HG02798 (cell line): ENCODE measurements at regions not wholly inside any gene's neighbourhood (a gene's known extent, or its start where the extent isn't known, plus 50 kb on each side); places are given as distances from the start of the nearest gene placed in this dataset.

Experiments used
- ATAC-seq: cut with Tn5 transposase; IDR thresholded peaks from one replicate; pipeline ENCODE4 v1.9.1; 2021; ENCODE audit warnings: mild to moderate bottlenecking; ENCODE audit not compliant: unreplicated experiment, poor library complexity

DNA sequence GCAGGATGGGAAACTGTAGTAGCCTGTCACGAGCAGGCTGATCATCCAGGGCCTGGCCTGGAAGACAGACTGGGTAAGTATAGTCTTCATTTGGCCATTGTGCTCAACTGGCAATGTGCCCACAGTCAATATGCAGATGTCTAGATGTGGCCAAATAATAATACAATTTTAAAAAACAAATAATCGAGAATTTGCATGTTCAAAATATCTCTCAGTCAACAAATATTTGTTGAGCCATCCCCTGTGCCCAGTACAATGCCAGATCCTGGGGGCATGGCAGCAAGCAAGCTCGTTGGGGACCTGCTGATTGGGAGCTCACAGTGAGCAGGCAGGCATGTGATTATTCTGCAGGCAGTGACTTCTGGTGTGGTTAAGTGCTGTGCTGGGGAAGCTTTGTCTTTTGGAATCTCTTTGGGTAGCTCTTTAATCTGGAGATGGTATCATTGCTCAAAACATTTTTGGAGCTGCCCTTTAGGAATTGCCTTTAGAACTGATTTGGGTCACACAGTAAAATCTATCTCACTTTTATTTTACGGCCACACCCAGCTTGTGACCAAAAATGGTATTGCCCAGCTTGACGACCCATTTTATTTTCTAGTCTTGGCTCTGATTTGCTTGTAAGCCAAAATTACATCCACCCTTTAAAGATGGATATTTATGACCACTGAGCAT is 92.2 kb downstream of the PLCE1 start:
- ATAC-seq, result no peak

DNA sequence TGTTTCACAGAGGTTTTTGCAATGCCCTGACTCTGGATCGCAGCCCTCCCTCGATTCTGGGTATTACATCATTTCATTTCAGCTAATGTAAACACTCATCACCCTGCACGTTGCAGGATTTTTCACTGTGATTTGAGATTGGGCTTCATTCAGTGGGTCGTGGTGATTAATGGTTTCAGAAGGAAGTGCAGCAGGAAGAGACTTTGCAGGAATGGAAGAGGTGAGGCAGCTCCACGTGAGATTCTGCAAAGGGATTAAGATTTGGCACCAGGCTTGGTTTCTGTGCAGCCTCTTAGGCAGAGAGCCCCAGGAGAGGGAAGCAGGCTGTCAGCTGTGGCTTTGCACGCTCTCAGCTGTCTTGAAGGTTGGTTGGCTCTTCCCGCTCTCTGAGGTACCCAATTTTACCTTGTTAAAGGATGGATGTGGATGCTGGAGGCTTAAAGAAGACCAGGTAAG is 95.2 kb downstream of the PLCE1 start:
- no peak for ATAC-seq

DNA sequence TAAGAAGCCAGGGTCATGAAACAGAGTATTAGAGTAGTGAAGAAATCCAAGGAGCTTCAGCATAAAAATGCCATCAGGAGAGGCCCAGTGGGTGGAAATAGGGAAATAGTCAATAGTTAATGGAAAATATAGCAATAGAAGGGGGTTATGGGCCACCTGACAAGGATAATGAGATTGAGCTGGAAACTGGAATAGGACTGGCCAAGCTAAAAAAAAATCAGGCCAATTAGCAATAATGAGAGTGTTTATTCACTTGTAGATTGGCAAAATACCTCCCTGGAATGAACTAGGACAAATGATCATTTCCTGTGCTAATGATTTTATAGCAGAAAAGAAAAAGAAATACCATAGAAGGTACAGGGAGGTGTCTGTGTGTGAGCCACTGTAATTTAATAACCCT is 97.9 kb downstream of the PLCE1 start:
- ATAC-seq, result no peak

DNA sequence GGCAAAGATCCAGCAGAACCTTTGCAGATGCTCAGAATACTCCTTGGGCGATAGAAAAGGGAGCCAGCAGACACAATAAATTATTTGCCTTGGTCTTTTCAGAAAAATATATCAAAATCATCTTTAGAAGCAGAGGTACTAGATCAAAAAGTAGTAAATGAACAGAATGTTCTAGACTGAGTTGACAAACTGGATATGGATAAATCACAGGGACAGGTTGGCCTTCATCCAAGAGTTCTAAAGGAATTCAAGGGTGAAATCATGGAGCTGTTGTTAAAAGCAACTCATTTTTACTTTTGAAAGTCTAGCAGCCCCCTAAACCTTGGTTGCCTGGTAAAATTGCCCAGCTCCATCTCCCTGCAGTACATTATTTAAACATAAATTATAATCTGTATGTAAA is 99.1 kb downstream of the PLCE1 start:
- no peak for ATAC-seq

DNA sequence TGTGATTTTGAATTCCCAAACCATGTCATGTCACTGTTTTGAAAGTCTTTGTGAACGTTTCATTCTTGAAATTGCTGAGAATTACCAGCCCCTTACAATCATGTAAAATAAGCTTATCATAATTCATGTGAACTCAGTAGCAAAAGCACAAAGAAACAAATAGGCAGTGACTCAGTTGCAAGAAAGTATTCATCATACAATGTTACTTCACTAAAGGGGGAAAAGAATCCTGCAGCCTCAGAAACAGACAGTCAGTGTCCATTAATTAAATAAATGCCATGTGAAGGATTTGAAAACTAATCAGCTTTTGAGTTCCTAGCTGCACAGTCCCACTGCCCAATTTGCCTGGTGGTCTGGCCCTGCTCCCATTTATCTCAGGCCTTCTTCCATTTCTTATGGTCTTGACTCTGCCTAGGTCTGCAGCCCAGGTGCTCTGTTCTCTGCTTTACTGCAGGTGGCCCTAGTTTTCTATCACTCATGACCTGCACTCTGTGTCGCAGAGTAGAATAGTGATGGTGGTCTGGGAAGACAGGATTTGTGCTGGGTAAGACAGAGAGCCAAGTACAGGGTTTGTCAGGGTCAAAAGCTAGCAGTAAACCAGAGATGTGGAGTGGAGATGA is 99.7 kb downstream of the PLCE1 start:
- ATAC-seq, result no peak

DNA sequence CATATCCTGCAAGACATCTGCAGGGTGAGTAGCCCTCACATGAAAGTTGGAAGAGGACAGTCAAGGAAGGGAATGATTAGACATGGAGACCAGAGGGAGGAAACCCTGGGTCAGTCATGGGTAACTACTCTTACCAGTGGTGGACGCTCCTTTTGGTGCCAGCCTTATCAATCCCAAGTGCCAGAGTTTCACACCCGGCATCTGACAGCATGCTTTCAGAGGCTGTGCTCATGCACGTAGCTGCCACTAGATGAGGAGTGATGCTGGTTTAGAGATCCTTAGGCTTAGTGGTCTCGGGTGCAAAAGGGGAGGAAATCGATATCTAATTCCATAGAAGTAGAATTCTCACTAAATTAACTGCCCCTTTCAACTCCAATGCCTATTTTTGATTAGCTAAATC is 100.8 kb downstream of the PLCE1 start:
- ATAC-seq, result no peak

DNA sequence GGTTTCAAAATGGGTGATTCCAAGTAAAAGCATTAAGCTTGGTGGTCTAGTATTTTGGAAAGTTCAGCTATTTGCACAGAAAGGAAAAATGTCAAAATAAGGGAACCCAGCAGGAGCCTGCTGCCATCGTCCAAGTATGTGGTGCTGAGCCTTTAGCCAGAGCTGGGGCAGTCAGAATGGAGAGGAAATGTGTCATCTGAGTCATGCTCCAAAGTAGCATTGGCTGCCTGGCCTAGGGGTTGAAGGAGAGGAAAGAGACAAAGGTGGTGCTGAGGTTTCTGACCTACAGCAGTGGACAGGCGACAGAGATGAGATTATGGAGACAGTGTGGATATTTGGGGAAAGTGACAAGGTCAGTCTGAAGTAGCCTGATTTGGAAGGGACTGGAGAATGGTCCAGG is 103.9 kb downstream of the PLCE1 start:
- ATAC-seq, result no peak

DNA sequence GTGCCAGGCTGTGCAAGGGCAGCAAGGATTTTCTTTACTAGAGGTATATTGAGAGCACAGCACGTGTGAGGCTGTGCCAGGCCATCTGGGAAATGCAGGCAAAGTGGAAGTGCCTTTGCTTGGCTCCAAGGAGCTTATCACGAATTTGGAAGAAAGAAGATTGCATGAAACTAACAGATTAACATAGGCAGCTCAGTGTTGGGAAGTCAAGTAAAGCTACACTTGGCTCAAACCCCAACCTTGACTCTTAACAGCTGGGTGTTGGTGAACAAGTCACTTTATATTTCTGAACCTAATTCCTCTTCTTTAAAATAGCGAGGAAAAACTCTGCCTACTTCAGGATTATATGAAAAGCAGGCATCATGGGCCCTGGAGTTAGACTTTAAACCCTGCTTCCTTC is 105.2 kb downstream of the PLCE1 start:
- ATAC-seq, result no peak

DNA sequence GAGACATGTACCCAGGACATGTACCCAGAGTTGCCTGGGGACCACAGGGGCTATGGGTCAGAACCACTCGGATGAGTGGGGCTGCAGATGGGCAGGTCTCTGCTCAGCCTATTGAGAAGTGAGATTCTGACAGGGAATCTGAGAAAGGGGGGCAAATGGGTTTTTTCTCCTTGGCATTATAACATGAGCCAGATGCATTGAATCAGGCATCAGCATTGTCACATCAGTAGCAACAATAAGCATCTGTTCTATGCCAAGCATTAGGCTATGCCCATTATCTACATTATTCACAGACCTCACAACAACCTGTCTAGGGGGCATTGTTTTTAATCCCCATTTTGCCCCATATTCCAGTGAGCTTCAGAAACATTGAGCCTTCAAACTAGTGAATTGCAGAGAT is 108.2 kb downstream of the PLCE1 start:
- ATAC-seq, result no peak

DNA sequence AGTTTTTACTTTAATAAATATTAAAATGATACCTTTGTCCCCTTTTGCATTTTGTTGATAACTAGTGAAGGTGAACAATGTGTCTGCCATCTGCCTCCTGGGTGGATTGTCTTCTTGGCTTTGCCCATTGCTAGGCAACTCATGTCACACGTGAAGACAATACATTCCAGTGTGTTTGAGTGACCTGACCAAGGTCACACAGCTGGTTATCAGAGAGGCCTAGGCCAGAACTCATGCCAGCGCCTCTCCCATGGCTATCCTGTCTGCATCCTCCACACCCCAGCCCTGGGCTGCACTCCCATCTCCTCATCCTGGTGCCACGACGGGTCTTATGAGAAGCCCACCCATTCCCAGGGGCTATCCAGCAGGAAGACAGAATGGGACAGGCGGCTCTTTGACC is 108.7 kb downstream of the PLCE1 start:
- ATAC-seq, result no peak

DNA sequence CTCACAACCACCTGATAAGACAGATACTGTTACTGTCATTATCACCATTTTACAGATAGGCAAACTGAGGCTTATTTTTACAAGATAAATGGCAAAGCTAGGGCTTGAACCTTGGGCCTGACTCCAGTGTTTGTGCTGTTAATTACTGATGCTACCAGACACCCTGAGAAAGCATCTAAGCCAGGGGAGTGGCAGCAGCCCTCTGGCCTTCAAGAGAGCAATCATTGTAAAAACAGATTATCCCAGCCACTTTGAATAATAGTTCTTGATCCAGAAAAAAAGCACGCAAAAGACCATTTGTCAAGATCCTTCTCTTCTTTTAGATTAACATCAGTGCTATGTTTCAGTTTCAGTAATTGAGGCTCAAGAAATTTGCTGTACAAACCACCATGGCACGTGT is 109.5 kb downstream of the PLCE1 start:
- ATAC-seq, result no peak

DNA sequence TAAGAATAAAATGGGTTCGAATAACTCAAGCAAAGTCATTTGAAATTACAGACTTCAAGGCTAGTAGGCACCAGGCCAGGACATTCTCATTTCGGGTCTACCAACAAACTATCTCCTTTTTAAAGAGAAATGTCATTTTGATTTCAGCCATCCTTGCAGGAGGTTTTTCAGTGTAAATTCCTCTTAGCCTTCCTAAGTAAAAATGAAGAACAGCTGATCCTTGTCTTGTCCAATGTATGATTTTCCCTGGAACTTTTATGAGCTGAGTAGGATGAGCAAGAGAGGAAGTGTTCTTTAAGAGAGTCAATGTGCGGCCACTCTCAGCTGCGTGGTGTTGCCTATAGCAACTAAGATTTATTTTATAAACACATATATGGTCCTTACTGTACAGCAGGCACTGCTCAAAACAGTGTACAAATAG is 110.1 kb downstream of the PLCE1 start:
- ATAC-seq, result no peak

DNA sequence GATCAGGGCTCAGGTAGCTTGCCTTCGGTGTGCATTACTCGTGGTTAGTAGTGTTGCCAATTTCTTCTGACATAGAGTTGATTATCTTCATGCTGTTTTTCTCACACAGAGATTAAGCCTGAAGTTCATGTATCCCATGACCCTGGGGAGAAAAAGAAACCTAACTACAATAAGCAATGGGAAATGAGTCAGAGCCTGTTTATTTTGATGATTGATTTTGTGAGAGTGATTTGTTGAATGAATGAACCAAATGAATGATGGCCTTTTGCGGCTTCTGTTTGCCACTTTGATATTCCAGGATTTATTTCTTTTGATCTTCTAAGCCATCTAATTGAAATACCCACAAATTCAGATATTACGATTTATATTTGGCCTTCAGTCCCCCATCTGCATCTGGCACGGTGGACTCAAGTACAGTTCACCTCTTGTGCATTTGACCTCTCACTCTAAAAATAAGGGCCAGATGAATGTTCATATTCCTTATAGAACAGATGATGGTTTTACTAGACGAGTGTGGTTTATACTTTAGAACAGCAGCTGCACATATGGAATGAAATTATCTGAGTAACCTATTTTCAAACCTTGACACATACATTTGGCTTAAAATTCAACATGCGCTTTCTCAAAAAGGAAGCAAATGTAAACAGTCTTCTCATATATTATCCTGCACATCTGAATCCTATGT is 110.7 kb downstream of the PLCE1 start:
- ATAC-seq, result no peak

DNA sequence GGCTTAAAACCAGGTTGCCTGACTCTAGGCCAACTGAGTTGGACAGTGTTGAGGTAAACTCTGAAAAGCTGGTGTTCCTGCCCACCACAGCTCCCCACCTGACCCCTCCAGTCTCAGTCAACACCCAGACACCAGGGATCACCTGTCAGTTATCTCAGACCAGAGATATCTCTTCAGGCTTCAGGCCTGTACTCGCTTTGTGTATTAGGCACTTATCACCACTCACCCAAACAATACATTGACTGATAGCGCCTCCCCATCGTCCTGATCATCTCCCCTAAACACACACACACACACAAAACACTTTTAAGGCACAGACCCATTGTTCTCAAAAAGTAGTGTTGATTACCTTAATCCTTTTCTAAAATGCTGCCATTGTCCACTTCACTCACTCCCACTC is 111.5 kb downstream of the PLCE1 start:
- ATAC-seq, result no peak

DNA sequence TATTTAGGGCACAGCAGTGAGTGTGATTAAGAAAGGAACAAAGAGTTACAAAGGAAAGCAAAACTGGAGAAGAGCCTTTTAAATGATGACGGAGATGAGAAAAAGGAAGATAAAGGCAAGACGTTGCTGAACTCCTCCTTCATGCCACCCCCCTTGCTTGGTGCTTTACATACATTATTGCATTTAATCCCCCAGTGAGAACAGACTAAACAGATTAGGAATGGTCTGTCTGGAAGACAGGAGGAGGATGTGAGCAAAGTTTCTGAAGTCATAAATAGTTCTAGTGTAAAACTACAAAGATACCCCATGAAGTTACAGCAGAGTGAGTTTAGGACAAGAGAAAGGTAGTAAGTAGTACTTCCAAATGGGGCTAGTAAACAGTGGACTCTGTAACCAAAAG is 113.5 kb downstream of the PLCE1 start:
- ATAC-seq, result no peak

DNA sequence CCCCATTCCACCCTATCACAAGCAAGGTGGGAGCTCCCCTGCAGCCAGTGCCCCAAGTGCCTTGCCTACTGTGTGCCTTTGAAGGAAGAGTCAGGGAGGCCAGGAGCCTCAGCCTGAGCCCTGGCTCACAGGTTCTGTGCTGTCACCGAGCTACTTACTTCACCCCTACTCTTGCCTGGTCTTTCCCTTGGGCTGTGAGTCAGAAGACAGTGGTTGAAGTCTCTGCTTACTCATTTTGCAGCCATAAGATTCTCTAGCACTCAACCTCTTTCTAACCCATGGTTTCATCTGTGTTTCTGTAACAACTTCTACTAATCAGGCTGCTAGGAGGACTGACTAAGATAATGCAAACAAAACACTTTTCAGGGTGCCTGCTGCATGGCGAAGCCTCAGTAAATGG is 114.5 kb downstream of the PLCE1 start:
- no peak for ATAC-seq

DNA sequence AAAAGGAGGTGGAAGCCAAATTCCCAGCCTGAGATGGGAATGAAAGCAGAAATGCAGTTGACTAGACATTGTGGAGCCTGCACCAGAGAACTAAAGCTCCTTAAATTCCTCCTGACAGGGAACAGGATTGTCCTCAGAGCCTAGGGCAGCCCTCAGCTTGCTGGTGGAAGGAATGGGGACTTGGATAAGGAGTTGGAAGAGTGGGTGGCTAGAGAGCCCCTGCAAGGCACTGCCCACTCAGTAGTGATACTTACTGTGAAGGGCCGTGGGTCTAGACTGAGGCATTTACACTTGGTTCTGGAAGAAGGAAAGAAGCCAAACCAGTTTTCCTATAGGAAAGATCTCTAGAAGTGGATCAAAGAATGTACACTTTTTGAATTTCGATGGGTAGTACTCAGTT is 117.6 kb downstream of the PLCE1 start:
- ATAC-seq, result no peak

DNA sequence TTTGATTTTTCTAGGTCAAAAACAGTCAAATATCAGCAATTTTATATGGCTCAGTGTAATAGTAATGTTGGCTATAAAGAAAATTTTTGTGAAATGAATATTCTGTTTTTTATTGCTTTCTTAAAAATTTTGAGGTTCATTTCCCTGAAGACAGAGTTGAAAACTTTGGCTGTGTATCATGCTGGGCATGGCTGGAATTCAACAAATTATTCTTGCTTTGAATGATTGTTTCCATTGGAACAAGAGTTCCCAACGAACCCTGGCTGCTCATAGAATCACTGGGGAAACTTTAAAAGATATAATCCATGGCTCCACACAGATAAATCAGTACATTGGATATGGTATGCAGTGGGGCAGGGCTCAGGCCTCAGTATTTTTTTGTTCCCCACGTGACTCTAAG is 118.6 kb downstream of the PLCE1 start:
- no peak for ATAC-seq

DNA sequence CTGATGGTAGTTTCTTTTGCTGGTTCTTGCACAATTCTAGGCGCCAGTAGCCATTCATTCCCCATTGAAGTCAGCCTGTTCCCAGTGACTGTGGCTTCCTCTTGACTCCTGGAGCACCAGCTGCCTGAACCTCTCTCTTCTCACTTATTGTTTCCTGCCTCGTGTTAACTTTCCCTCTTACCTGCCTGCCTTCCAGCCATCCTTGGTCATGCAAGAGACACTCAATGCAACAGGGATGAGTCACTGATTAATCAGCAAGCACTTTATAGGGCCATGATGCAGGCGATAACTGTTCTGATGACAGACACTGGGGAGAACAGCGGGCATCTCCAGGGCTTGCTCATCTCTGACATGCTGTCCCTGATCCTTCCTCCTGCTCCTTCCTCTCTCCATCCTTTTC is 122.0 kb downstream of the PLCE1 start:
- no peak for ATAC-seq

DNA sequence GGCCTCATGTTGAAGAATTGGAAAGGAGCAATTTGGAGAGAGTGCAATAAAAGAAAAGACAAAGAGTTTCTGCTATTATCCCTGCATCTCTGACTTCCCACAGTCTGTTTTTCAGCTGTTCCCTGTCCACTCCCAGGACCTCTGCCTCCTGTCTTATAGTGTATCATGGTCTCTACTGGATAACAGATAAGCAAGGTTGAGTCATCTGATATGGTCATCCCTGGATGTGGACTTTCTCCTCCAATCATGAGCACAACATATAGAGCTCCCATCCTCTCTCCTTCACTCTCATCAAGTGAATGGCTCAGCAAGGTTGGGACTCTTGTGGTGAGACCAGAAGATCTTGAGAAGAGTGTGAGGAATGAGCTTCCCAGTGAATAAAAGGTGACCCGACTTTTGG is 123.1 kb downstream of the PLCE1 start:
- ATAC-seq, result no peak

DNA sequence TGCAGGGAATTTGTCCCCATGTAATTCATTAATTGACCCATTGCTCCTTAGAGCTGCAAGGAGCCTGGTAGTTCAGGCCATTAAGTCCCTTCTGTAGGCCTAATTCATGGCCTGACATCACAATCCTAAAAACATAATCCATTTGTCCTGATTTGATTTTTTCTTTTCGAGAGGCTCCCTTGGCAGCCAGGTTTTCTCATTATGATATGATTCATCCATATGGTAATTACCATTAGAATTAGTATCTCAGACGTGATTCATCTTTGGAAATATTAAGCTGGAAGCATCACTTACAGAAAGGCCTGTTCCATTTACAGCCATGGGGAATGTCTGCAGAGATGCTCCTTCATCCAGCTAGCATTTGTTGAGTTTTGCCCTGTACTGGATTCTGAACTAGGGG is 128.5 kb downstream of the PLCE1 start:
- ATAC-seq, result no peak
